ENCODE measurements at regions not wholly inside any gene's neighbourhood (a gene's known extent, or its start where the extent isn't known, plus 50 kb on each side); places are given as distances from the start of the nearest gene placed in this dataset.

GRCh38 chr12:54129028-54129903 is 59.5 kb downstream of the SMUG1 start:
- no peak overlapping the region for H3K4me3 Mint-ChIP-seq
- ATAC-seq (replicated peaks) (no peak), DNase-seq (no peak)
- H3K27me3 Mint-ChIP-seq: peaks cover 74 to 75% of the 10 kb centered on the region in 2 donors
- H3K4me1 Mint-ChIP-seq: peaks cover 14 to 28% of the 10 kb centered on the region in 2 donors
- H3K36me3 Mint-ChIP-seq: peaks cover 0 to 4% of the 10 kb centered on the region in 2 donors
- H3K9me3 Mint-ChIP-seq: no peaks in the 10 kb centered on the region
- no peak overlapping the region for H3K27ac Mint-ChIP-seq

Data from stimulated activated naive B cell treated with anti-CD40 and anti-IgM and Interleukin-4, amounts not matched to agents 10 μg/mL and 1 μg/mL and 100 μg/mL, for 72 hours (primary cell).